Astrocyte (in vitro differentiated cells and primary cell): ENCODE measurements at regions not wholly inside any gene's neighbourhood (a gene's known extent, or its start where the extent isn't known, plus 50 kb on each side); places are given as distances from the start of the nearest gene placed in this dataset.

Experiments used
- DNase-seq: peaks from one replicate; pipeline ENCODE4 v3.0.0-alpha.2; 2010; ENCODE audit warnings: low read depth
- FAIRE-seq: peaks from 2 replicates; lab custom pipeline; 2011; peaks lifted over from hg19 to GRCh38; lab: Jason Lieb, UNC
- H2AFZ ChIP-seq: 2 replicates; pipeline ENCODE4 v1.6.0; 2012; ENCODE audit warnings: low read depth, low read length, inconsistent platforms
- H3K27ac ChIP-seq: 2 replicates; pipeline ENCODE4 v1.5.1; 2011; ENCODE audit warnings: low read depth, low read length, inconsistent platforms
- H3K27me3 ChIP-seq: 2 replicates; pipeline ENCODE4 v1.6.0; 2011; ENCODE audit warnings: low read length, inconsistent platforms; ENCODE audit not compliant: insufficient read depth
- H3K36me3 ChIP-seq: 2 replicates; pipeline ENCODE4 v1.5.1; 2011; ENCODE audit warnings: low read length, inconsistent platforms; ENCODE audit not compliant: insufficient read depth
- H3K4me1 ChIP-seq: 2 replicates; pipeline ENCODE4 v1.5.1; 2011; ENCODE audit warnings: low read length, inconsistent platforms; ENCODE audit not compliant: insufficient read depth
- H3K4me2 ChIP-seq: 2 replicates; pipeline ENCODE4 v1.6.0; 2012; ENCODE audit warnings: low read length, inconsistent platforms
- H3K4me3 ChIP-seq: 2 replicates; pipeline ENCODE4 v1.5.1; 2011; ENCODE audit warnings: low read depth, mild to moderate bottlenecking, low read length, inconsistent platforms; ENCODE audit not compliant: insufficient read depth
- H3K79me2 ChIP-seq: 2 replicates; pipeline ENCODE4 v1.6.0; 2012; ENCODE audit warnings: mild to moderate bottlenecking, low read length, inconsistent platforms; ENCODE audit not compliant: insufficient read depth
- H3K9ac ChIP-seq: 2 replicates; pipeline ENCODE4 v1.6.0; 2012; ENCODE audit warnings: mild to moderate bottlenecking, low read length, inconsistent platforms
- H3K9me3 ChIP-seq: 2 replicates; pipeline ENCODE4 v1.5.1; 2012; ENCODE audit warnings: low read depth, mild to moderate bottlenecking, low read length, inconsistent platforms; ENCODE audit not compliant: insufficient read depth
- H4K20me1 ChIP-seq: 2 replicates; pipeline ENCODE4 v1.6.0; 2012; ENCODE audit warnings: low read length, inconsistent platforms; ENCODE audit not compliant: insufficient read depth
- H3K27ac Mint-ChIP-seq: one replicate; pipeline ENCODE4 v1.8.0; 2021; ENCODE audit warnings: mild to moderate bottlenecking, mixed read lengths; ENCODE audit not compliant: unreplicated experiment
- H3K27me3 Mint-ChIP-seq: one replicate; pipeline ENCODE4 v1.8.0; 2021; ENCODE audit warnings: low read depth, mixed read lengths; ENCODE audit not compliant: unreplicated experiment
- H3K36me3 Mint-ChIP-seq: one replicate; pipeline ENCODE4 v1.8.0; 2021; ENCODE audit warnings: low read depth, mixed read lengths; ENCODE audit not compliant: unreplicated experiment
- H3K4me1 Mint-ChIP-seq: one replicate; pipeline ENCODE4 v1.8.0; 2021; ENCODE audit warnings: low read depth, mixed read lengths; ENCODE audit not compliant: unreplicated experiment
- H3K4me3 Mint-ChIP-seq: one replicate; pipeline ENCODE4 v1.8.0; 2021; ENCODE audit warnings: mild to moderate bottlenecking, moderate library complexity, mixed read lengths; ENCODE audit not compliant: unreplicated experiment
- H3K9me3 Mint-ChIP-seq: one replicate; pipeline ENCODE4 v1.8.0; 2021; ENCODE audit warnings: mild to moderate bottlenecking, mixed read lengths; ENCODE audit not compliant: unreplicated experiment
- EZH2 ChIP-seq: IDR thresholded peaks from 2 replicates; pipeline ENCODE4 v1.6.1; 2012; ENCODE audit warnings: mild to moderate bottlenecking, low read length, inconsistent platforms; ENCODE audit not compliant: insufficient read depth
- TF ChIP-seq, protein P1 (sequence below): IDR thresholded peaks from 2 replicates; pipeline ENCODE4 v1.5.1; 2011; ENCODE audit warnings: low read depth, mild to moderate bottlenecking, inconsistent platforms, low read length, moderate library complexity; ENCODE audit not compliant: insufficient read depth

DNA sequence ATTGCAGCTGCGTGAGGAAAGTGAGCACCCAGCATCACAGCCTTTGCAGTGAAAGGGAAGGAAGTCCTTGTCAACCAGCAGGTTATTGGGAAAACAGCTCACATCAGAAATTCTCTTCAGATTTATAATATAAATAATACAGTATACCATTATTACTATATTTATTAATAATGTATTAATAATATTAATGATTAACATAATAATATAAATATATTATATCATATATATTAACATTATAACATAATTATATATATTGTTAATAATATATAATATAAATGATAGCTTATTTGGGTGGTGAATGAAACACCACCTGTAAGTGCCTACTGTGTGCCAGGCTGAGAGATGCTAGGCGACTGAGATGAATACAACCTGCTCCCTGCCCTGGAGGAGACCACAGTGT, 423.0 kb downstream of the TCERG1L start:
- DNase-seq = no peak
- no peaks in the 10 kb centered on the region for H3K9me3 Mint-ChIP-seq
- H3K9me3 ChIP-seq = peaks cover 13% of the 10 kb centered on the region
- peaks cover 5% of the 10 kb centered on the region for H3K27me3 Mint-ChIP-seq
- H3K27ac ChIP-seq = no peak overlapping the region
- H3K9ac ChIP-seq = no peak overlapping the region
- H4K20me1 ChIP-seq = no peaks in the 10 kb centered on the region
- no peak overlapping the region for H3K27ac Mint-ChIP-seq
- H2AFZ ChIP-seq = no peak overlapping the region
- no peak overlapping the region for H3K4me3 Mint-ChIP-seq
- FAIRE-seq = no peak
- H3K79me2 ChIP-seq = no peaks in the 10 kb centered on the region
- no peaks in the 10 kb centered on the region for H3K36me3 ChIP-seq
- H3K4me3 ChIP-seq = no peak overlapping the region
- no peaks in the 10 kb centered on the region for H3K4me1 ChIP-seq
- H3K4me1 Mint-ChIP-seq = no peaks in the 10 kb centered on the region
- TF ChIP-seq EZH2 = no peak
- TF ChIP-seq, protein P1, sequence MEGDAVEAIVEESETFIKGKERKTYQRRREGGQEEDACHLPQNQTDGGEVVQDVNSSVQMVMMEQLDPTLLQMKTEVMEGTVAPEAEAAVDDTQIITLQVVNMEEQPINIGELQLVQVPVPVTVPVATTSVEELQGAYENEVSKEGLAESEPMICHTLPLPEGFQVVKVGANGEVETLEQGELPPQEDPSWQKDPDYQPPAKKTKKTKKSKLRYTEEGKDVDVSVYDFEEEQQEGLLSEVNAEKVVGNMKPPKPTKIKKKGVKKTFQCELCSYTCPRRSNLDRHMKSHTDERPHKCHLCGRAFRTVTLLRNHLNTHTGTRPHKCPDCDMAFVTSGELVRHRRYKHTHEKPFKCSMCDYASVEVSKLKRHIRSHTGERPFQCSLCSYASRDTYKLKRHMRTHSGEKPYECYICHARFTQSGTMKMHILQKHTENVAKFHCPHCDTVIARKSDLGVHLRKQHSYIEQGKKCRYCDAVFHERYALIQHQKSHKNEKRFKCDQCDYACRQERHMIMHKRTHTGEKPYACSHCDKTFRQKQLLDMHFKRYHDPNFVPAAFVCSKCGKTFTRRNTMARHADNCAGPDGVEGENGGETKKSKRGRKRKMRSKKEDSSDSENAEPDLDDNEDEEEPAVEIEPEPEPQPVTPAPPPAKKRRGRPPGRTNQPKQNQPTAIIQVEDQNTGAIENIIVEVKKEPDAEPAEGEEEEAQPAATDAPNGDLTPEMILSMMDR = no peak
- H3K27me3 ChIP-seq = no peaks in the 10 kb centered on the region
- no peaks in the 10 kb centered on the region for H3K36me3 Mint-ChIP-seq
- H3K4me2 ChIP-seq = no peak overlapping the region

DNA sequence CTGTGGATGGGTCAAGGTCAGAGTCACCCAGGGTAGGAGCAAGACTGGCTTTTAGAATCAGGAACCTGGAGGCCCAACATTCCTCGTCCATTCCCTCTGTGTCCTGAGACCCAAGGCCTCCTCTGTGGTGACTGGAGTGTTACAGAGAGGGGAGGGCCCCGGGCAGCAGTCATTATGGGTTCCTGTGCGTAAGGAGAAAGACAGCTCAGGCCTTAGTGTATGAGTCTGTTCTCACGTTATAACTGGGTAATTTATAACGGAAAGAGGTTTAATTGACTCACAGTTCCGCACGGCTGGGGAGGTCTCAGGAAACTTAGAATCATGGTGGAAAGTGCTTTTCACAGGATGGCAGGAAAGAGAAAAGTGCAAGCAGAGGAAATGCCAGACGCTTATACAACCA, 422.3 kb downstream of the TCERG1L start:
- FAIRE-seq = no peak
- no peak overlapping the region for H3K4me3 Mint-ChIP-seq
- H3K27me3 Mint-ChIP-seq = peaks cover 5% of the 10 kb centered on the region
- no peaks in the 10 kb centered on the region for H3K9me3 Mint-ChIP-seq
- Histone ChIP-seq H3K4me1 (no peaks in the 10 kb centered on the region), H3K36me3 (no peaks in the 10 kb centered on the region), H3K9me3 (peaks cover 12% of the 10 kb centered on the region), H2AFZ (no peak overlapping the region), H3K27ac (no peak overlapping the region), H3K4me2 (no peak overlapping the region), H3K4me3 (no peak overlapping the region), H3K79me2 (no peaks in the 10 kb centered on the region), H3K9ac (no peak overlapping the region), H3K27me3 (no peaks in the 10 kb centered on the region), H4K20me1 (no peaks in the 10 kb centered on the region)
- no peaks in the 10 kb centered on the region for H3K4me1 Mint-ChIP-seq
- TF ChIP-seq, protein P1 = no peak
- no peak for TF ChIP-seq EZH2
- no peaks in the 10 kb centered on the region for H3K36me3 Mint-ChIP-seq
- DNase-seq = no peak
- no peak overlapping the region for H3K27ac Mint-ChIP-seq

DNA sequence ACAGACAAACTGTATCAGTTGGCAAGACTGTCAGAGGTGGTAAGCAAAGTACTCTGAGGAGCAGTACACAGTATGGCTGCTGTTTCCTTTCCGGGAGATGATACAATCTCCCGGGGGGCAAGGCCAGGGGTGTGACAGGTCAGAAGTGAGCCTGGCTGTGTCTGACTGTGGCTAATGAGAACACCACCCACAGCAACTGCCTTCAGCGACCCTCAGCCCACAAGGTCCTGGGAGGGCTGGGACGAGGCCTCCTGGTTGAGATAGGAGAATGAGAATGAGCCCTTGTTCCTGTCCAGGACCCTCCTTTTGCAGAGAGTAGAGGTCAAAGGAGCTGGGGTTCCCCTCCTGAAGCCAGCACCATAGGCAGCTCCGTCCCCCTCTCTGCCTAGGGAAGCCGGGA, 421.7 kb downstream of the TCERG1L start:
- FAIRE-seq (no peak), DNase-seq (no peak)
- Histone ChIP-seq H2AFZ (no peak overlapping the region), H3K27me3 (no peaks in the 10 kb centered on the region), H3K9me3 (peaks cover 7% of the 10 kb centered on the region), H3K4me1 (no peaks in the 10 kb centered on the region), H3K4me3 (no peak overlapping the region), H3K27ac (no peak overlapping the region), H3K36me3 (no peaks in the 10 kb centered on the region), H3K79me2 (no peaks in the 10 kb centered on the region), H3K4me2 (no peak overlapping the region), H4K20me1 (no peaks in the 10 kb centered on the region), H3K9ac (no peak overlapping the region)
- no peak overlapping the region for H3K27ac Mint-ChIP-seq
- no peak overlapping the region for H3K4me3 Mint-ChIP-seq
- H3K27me3 Mint-ChIP-seq = peaks cover 5% of the 10 kb centered on the region
- TF ChIP-seq EZH2 = no peak
- TF ChIP-seq, protein P1 = no peak
- H3K4me1 Mint-ChIP-seq = no peaks in the 10 kb centered on the region
- H3K36me3 Mint-ChIP-seq = no peaks in the 10 kb centered on the region
- no peaks in the 10 kb centered on the region for H3K9me3 Mint-ChIP-seq
